Lower lobe of right lung (tissue), 2 donors: ENCODE measurements at regions not wholly inside any gene's neighbourhood (a gene's known extent, or its start where the extent isn't known, plus 50 kb on each side); places are given as distances from the start of the nearest gene placed in this dataset.

Source experiments
- ATAC-seq, 2 donors: fragments of 200-7000 bp; cut with Tn5 transposase; one replicate each; pipeline ENCODE4 v1.9.1; 2020 to 2022; ENCODE audit warnings: mild to moderate bottlenecking in 2 of 2, moderate library complexity in 2 of 2
- DNase-seq: peaks from one replicate; pipeline ENCODE4 v3.0.0-alpha.2; 2020
- H3K27ac ChIP-seq: fragments of 200-600 bp; one replicate; pipeline ENCODE4 v1.8.0; 2022
- H3K27me3 ChIP-seq: fragments of 200-600 bp; one replicate; pipeline ENCODE4 v1.8.0; 2022; ENCODE audit warnings: low read depth
- H3K36me3 ChIP-seq: fragments of 200-600 bp; one replicate; pipeline ENCODE4 v1.8.0; 2022; ENCODE audit warnings: mild to moderate bottlenecking
- H3K4me1 ChIP-seq: fragments of 200-600 bp; one replicate; pipeline ENCODE4 v1.8.0; 2022
- H3K4me3 ChIP-seq: fragments of 200-600 bp; one replicate; pipeline ENCODE4 v1.8.0; 2022; ENCODE audit warnings: mild to moderate bottlenecking
- H3K9me3 ChIP-seq: fragments of 200-600 bp; one replicate; pipeline ENCODE4 v1.8.0; 2022
- intact Hi-C: fragments of 100-400 bp; cut with DNase I; formaldehyde crosslinking; loops from one replicate; pipeline ENCODE4 v1.11.0; 2022
- TF ChIP-seq, protein P1 (sequence below): fragments of 200-600 bp; IDR thresholded peaks from one replicate; pipeline ENCODE4 v1.8.0; 2022; ENCODE audit warnings: antibody characterized with exemption, mild to moderate bottlenecking
- donor health status: DM: no; HTN: yes; CAD: no; lungs with severe emphysema.

- no peak overlapping the region for H3K27ac ChIP-seq
- H3K4me1 ChIP-seq: no peaks in the 10 kb centered on the region
- intact Hi-C loops: no loop called here
- ATAC-seq (no peak), DNase-seq (no peak)
- TF ChIP-seq, protein P1, sequence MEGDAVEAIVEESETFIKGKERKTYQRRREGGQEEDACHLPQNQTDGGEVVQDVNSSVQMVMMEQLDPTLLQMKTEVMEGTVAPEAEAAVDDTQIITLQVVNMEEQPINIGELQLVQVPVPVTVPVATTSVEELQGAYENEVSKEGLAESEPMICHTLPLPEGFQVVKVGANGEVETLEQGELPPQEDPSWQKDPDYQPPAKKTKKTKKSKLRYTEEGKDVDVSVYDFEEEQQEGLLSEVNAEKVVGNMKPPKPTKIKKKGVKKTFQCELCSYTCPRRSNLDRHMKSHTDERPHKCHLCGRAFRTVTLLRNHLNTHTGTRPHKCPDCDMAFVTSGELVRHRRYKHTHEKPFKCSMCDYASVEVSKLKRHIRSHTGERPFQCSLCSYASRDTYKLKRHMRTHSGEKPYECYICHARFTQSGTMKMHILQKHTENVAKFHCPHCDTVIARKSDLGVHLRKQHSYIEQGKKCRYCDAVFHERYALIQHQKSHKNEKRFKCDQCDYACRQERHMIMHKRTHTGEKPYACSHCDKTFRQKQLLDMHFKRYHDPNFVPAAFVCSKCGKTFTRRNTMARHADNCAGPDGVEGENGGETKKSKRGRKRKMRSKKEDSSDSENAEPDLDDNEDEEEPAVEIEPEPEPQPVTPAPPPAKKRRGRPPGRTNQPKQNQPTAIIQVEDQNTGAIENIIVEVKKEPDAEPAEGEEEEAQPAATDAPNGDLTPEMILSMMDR: no peak
- H3K9me3 ChIP-seq: no peaks in the 10 kb centered on the region
- no peaks in the 10 kb centered on the region for H3K27me3 ChIP-seq
- no peak overlapping the region for H3K4me3 ChIP-seq
- no peaks in the 10 kb centered on the region for H3K36me3 ChIP-seq
These were observed 751.8 kb downstream of the CDH11 start for GRCh38 chr16:64370112-64370511.

DNA sequence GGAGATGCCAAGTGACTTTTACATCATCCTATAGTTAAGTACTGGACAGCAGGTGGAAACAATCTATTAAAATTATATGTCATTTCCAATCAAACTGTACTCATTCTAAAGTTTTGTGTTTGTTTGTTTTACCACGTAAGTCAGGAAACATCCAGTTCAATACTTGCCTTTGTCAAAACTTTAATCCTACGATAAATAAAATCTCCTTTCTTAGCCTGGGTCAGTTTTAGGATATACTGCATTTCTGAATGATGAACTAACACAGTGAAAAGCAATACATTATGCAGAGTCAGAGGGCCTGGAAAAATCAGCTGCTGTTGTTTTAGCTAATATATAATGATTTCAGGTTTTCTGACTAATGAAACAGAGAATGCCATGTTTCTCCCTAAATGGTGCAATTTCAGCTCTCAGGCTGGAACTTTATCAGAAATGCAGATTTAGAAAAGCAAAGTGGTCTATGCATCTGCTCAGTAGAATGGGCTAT lies 756.4 kb downstream of the CDH11 start:
- TF ChIP-seq, protein P1: no peak
- intact Hi-C loops: no loop called here
- Histone ChIP-seq H3K36me3 (no peaks in the 10 kb centered on the region), H3K9me3 (no peaks in the 10 kb centered on the region), H3K4me1 (no peaks in the 10 kb centered on the region), H3K4me3 (no peak overlapping the region), H3K27ac (no peak overlapping the region), H3K27me3 (no peaks in the 10 kb centered on the region)
- no peak for ATAC-seq
- no peak for DNase-seq

- intact Hi-C loops: no loop called here
- TF ChIP-seq, protein P1: no peak
- no peaks in the 10 kb centered on the region for H3K9me3 ChIP-seq
- no peaks in the 10 kb centered on the region for H3K36me3 ChIP-seq
- no peaks in the 10 kb centered on the region for H3K27me3 ChIP-seq
- DNase-seq (no peak), ATAC-seq (no peak)
- H3K4me1 ChIP-seq: no peaks in the 10 kb centered on the region
- H3K4me3 ChIP-seq: no peak overlapping the region
- H3K27ac ChIP-seq: no peak overlapping the region
These were observed 757.0 kb downstream of the CDH11 start for GRCh38 chr16:64364894-64365293.

- Histone ChIP-seq H3K4me1 (no peaks in the 10 kb centered on the region), H3K27me3 (no peaks in the 10 kb centered on the region), H3K9me3 (no peaks in the 10 kb centered on the region), H3K36me3 (no peaks in the 10 kb centered on the region), H3K27ac (no peak overlapping the region), H3K4me3 (no peak overlapping the region)
- DNase-seq: no peak
- TF ChIP-seq, protein P1: no peak
- no peak for ATAC-seq
- intact Hi-C loops: no loop called here
These were observed 757.4 kb downstream of the CDH11 start for GRCh38 chr16:64364416-64364815.

DNA sequence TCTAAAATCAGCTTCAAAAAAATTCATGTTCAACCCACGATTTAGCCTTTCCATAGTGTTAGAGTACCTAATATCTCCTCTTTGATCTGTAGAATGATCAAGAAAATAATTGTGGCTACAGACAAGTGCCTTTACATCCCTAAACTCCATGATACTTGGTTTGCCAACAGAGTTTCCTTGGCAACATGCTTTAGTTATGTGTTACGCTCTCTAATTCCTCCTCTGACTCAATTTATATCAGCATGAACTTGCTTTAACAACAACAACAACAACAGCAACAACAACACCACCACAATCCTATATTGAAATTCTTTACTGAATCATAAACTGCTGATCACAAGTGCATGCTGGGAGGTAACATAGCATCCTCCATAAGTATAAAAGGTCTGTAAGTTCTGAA lies 757.8 kb downstream of the CDH11 start:
- Histone ChIP-seq H3K27me3 (no peaks in the 10 kb centered on the region), H3K9me3 (no peaks in the 10 kb centered on the region), H3K36me3 (no peaks in the 10 kb centered on the region), H3K4me3 (no peak overlapping the region), H3K4me1 (no peaks in the 10 kb centered on the region), H3K27ac (no peak overlapping the region)
- TF ChIP-seq, protein P1: no peak
- intact Hi-C loops: no loop called here
- DNase-seq (no peak), ATAC-seq (no peak)

DNA sequence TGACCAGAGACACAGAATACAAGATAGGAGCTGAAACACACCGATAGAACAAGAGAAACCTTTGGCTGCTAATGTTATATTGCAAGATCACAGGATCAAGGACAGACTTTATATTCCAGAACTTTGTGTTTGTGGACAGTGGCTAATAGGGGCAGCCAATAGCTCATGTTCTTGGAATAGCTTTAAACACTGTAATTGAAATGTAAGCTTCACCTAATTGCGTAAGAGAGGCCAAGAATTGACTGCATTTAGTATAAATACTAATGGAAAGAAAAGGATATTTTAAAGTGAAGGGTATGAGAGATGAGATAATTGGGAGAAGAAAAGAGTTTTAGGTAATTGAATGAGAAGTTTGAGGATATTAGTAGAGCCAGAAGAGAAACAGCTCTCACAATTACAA lies 758.8 kb downstream of the CDH11 start:
- no peaks in the 10 kb centered on the region for H3K36me3 ChIP-seq
- H3K4me1 ChIP-seq: no peaks in the 10 kb centered on the region
- TF ChIP-seq, protein P1: no peak
- no peaks in the 10 kb centered on the region for H3K9me3 ChIP-seq
- ATAC-seq (no peak), DNase-seq (no peak)
- H3K27ac ChIP-seq: no peak overlapping the region
- no peaks in the 10 kb centered on the region for H3K27me3 ChIP-seq
- no peak overlapping the region for H3K4me3 ChIP-seq
- intact Hi-C loops: no loop called here
